Progenitor cell of endocrine pancreas (in vitro differentiated cells): ENCODE measurements at regions not wholly inside any gene's neighbourhood (a gene's known extent, or its start where the extent isn't known, plus 50 kb on each side); places are given as distances from the start of the nearest gene placed in this dataset.
"Not testable (repeated sequence)": the region's sequence is repeated elsewhere in the genome, so short reads cannot be mapped to it uniquely, and the experiment has no call there.

Source experiments
- DNase-seq: peaks from one replicate; pipeline ENCODE4 v3.0.0; 2021; ENCODE audit warnings: low spot score; ENCODE audit not compliant: unreplicated experiment
- H3K27ac Mint-ChIP-seq: 2 replicates; pipeline ENCODE4 v1.8.0; 2021; ENCODE audit warnings: mild to moderate bottlenecking, moderate library complexity, mixed read lengths
- H3K27me3 Mint-ChIP-seq: 2 replicates; pipeline ENCODE4 v1.8.0; 2021; ENCODE audit warnings: mixed read lengths
- H3K36me3 Mint-ChIP-seq: 2 replicates; pipeline ENCODE4 v1.8.0; 2022; ENCODE audit warnings: mixed read lengths; ENCODE audit not compliant: insufficient read depth
- H3K4me1 Mint-ChIP-seq: 2 replicates; pipeline ENCODE4 v1.8.0; 2021; ENCODE audit warnings: low read depth, mixed read lengths
- H3K4me3 Mint-ChIP-seq: 2 replicates; pipeline ENCODE4 v1.8.0; 2021; ENCODE audit warnings: low read depth, mild to moderate bottlenecking, moderate library complexity, mixed read lengths
- H3K9me3 Mint-ChIP-seq: 2 replicates; pipeline ENCODE4 v1.8.0; 2021; ENCODE audit warnings: low read depth, mixed read lengths
- CTCF ChIP-seq: fragments of 200-600 bp; sonication (generic); IDR thresholded peaks from one replicate; pipeline ENCODE4 v1.5.0; 2021; ENCODE audit warnings: antibody characterized with exemption, mild to moderate bottlenecking; ENCODE audit not compliant: unreplicated experiment

GRCh38 chr7:56697058-56697457, 435.2 kb downstream of the ZNF479 start:
- H3K4me3 Mint-ChIP-seq, H3K36me3 Mint-ChIP-seq, DNase-seq, H3K9me3 Mint-ChIP-seq, H3K27ac Mint-ChIP-seq, H3K27me3 Mint-ChIP-seq, H3K4me1 Mint-ChIP-seq: not testable (repeated sequence)

GRCh38 chr7:56686276-56686859, 445.9 kb downstream of the ZNF479 start:
- peaks cover 4% of the 10 kb centered on the region for H3K36me3 Mint-ChIP-seq
- H3K9me3 Mint-ChIP-seq: peaks cover 51% of the 10 kb centered on the region
- no peak for TF ChIP-seq CTCF

GRCh38 chr7:56639173-56639746, 493.0 kb downstream of the ZNF479 start:
- H3K36me3 Mint-ChIP-seq: peaks cover 9% of the 10 kb centered on the region
- no peak overlapping the region for H3K4me3 Mint-ChIP-seq
- no peaks in the 10 kb centered on the region for H3K27me3 Mint-ChIP-seq
- peaks cover 60% of the 10 kb centered on the region for H3K9me3 Mint-ChIP-seq
- H3K4me1 Mint-ChIP-seq: no peaks in the 10 kb centered on the region
- TF ChIP-seq CTCF: no peak
- H3K27ac Mint-ChIP-seq: no peak overlapping the region
- no peak for DNase-seq

More at GRCh38 chr7:56686276-56686859, 445.9 kb downstream of the ZNF479 start:
- no peaks in the 10 kb centered on the region for H3K4me1 Mint-ChIP-seq
- no peak overlapping the region for H3K27ac Mint-ChIP-seq
- H3K4me3 Mint-ChIP-seq: no peak overlapping the region
- H3K27me3 Mint-ChIP-seq: no peaks in the 10 kb centered on the region
- no peak for DNase-seq

GRCh38 chr7:56609852-56610355, 493.7 kb upstream of the NUPR2 start:
- Mint-ChIP-seq H3K4me1 (no peaks in the 10 kb centered on the region), H3K27me3 (no peaks in the 10 kb centered on the region), H3K9me3 (peaks cover 68% of the 10 kb centered on the region), H3K27ac (no peak overlapping the region), H3K4me3 (no peak overlapping the region), H3K36me3 (peaks cover 3% of the 10 kb centered on the region)
- no peak for DNase-seq
- no peak for TF ChIP-seq CTCF

GRCh38 chr7:56605146-56605545, 488.9 kb upstream of the NUPR2 start:
- TF ChIP-seq CTCF: no peak
- H3K27me3 Mint-ChIP-seq: no peaks in the 10 kb centered on the region
- H3K36me3 Mint-ChIP-seq: peaks cover 6% of the 10 kb centered on the region
- H3K9me3 Mint-ChIP-seq: peaks cover 54% of the 10 kb centered on the region
- no peak overlapping the region for H3K4me3 Mint-ChIP-seq
- H3K4me1 Mint-ChIP-seq: no peaks in the 10 kb centered on the region
- DNase-seq: no peak
- no peak overlapping the region for H3K27ac Mint-ChIP-seq

GRCh38 chr7:56578612-56579011, 462.4 kb upstream of the NUPR2 start:
- no peak for TF ChIP-seq CTCF
- DNase-seq: no peak
- peaks cover 64% of the 10 kb centered on the region for H3K9me3 Mint-ChIP-seq
- H3K27ac Mint-ChIP-seq: no peak overlapping the region
- no peaks in the 10 kb centered on the region for H3K4me1 Mint-ChIP-seq
- no peaks in the 10 kb centered on the region for H3K27me3 Mint-ChIP-seq
- no peaks in the 10 kb centered on the region for H3K36me3 Mint-ChIP-seq
- H3K4me3 Mint-ChIP-seq: no peak overlapping the region
